Colonic mucosa (tissue), 4 donors: ENCODE measurements at regions not wholly inside any gene's neighbourhood (a gene's known extent, or its start where the extent isn't known, plus 50 kb on each side); places are given as distances from the start of the nearest gene placed in this dataset.

Experiments used
- DNase-seq: peaks from one replicate; pipeline ENCODE4 v3.0.0-alpha.2; 2020
- H3K27ac ChIP-seq: fragments of 200-600 bp; one replicate; pipeline ENCODE4 v1.8.0; 2021
- H3K27me3 ChIP-seq: fragments of 200-600 bp; one replicate; pipeline ENCODE4 v1.8.0; 2021
- H3K36me3 ChIP-seq: fragments of 200-600 bp; one replicate; pipeline ENCODE4 v1.8.0; 2021
- H3K4me1 ChIP-seq: fragments of 200-600 bp; one replicate; pipeline ENCODE4 v1.8.0; 2021; ENCODE audit warnings: mild to moderate bottlenecking
- H3K4me3 ChIP-seq: fragments of 200-600 bp; one replicate; pipeline ENCODE4 v1.8.0; 2021
- H3K9ac ChIP-seq, 2 donors: one replicate each; pipeline ENCODE4 v1.7.0; 2013; ENCODE audit warnings: control low read depth in 2 of 2, low read depth in 2 of 2, low read length in 2 of 2
- H3K9me3 ChIP-seq: fragments of 200-600 bp; one replicate; pipeline ENCODE4 v1.8.0; 2021
- CTCF ChIP-seq: fragments of 200-600 bp; IDR thresholded peaks from one replicate; pipeline ENCODE4 v1.8.0; 2022; ENCODE audit warnings: antibody characterized with exemption, mild to moderate bottlenecking
- intact Hi-C: fragments of 100-400 bp; cut with DNase I; formaldehyde crosslinking; loops from one replicate; pipeline ENCODE4 v1.14.1; 2022
- donor health status: healthy.
- donor health status: DM: no; HTN: no; CAD: no.
- donor health status: DM: no; HTN: no; CAD: no.

GRCh38 chr7:155202106-155202871, 95.4 kb upstream of the INSIG1 start:
- Histone ChIP-seq H3K27ac (no peak overlapping the region), H3K4me1 (no peaks in the 10 kb centered on the region), H3K27me3 (no peaks in the 10 kb centered on the region), H3K36me3 (no peaks in the 10 kb centered on the region), H3K9me3 (no peaks in the 10 kb centered on the region), H3K9ac (no peak overlapping the region), H3K4me3 (no peak overlapping the region)
- no peak for TF ChIP-seq CTCF
- intact Hi-C loops, result no loop called here
- no peak for DNase-seq

GRCh38 chr7:155203059-155203881, 94.4 kb upstream of the INSIG1 start:
- no peak for DNase-seq
- Histone ChIP-seq H3K9me3 (no peaks in the 10 kb centered on the region), H3K27ac (no peak overlapping the region), H3K4me1 (no peaks in the 10 kb centered on the region), H3K36me3 (no peaks in the 10 kb centered on the region), H3K4me3 (no peak overlapping the region), H3K27me3 (no peaks in the 10 kb centered on the region), H3K9ac (no peak overlapping the region)
- no peak for TF ChIP-seq CTCF
- intact Hi-C loops, result no loop called here

- H3K9ac ChIP-seq, result no peak overlapping the region
- intact Hi-C loops, result no loop called here
- no peaks in the 10 kb centered on the region for H3K9me3 ChIP-seq
- no peaks in the 10 kb centered on the region for H3K36me3 ChIP-seq
- DNase-seq, result no peak
- H3K4me1 ChIP-seq, result no peaks in the 10 kb centered on the region
- no peak overlapping the region for H3K27ac ChIP-seq
- TF ChIP-seq CTCF, result no peak
- H3K27me3 ChIP-seq, result no peaks in the 10 kb centered on the region
- H3K4me3 ChIP-seq, result no peak overlapping the region
Measured at GRCh38 chr7:155203882-155204691, 93.6 kb upstream of the INSIG1 start.

GRCh38 chr7:155204744-155205367, 92.8 kb upstream of the INSIG1 start:
- no peak overlapping the region for H3K9ac ChIP-seq
- no peak for DNase-seq
- H3K27me3 ChIP-seq, result no peaks in the 10 kb centered on the region
- H3K9me3 ChIP-seq, result no peaks in the 10 kb centered on the region
- no peaks in the 10 kb centered on the region for H3K36me3 ChIP-seq
- H3K4me3 ChIP-seq, result peak overlapping the region; percentile 11
- H3K4me1 ChIP-seq, result no peaks in the 10 kb centered on the region
- peak overlapping the region; percentile 67 for H3K27ac ChIP-seq
- TF ChIP-seq CTCF, result no peak
- intact Hi-C loops, result no loop called here
